ENCODE measurements at regions not wholly inside any gene's neighbourhood (a gene's known extent, or its start where the extent isn't known, plus 50 kb on each side); places are given as distances from the start of the nearest gene placed in this dataset.
"Not testable (repeated sequence)": the region's sequence is repeated elsewhere in the genome, so short reads cannot be mapped to it uniquely, and the experiment has no call there.

DNA sequence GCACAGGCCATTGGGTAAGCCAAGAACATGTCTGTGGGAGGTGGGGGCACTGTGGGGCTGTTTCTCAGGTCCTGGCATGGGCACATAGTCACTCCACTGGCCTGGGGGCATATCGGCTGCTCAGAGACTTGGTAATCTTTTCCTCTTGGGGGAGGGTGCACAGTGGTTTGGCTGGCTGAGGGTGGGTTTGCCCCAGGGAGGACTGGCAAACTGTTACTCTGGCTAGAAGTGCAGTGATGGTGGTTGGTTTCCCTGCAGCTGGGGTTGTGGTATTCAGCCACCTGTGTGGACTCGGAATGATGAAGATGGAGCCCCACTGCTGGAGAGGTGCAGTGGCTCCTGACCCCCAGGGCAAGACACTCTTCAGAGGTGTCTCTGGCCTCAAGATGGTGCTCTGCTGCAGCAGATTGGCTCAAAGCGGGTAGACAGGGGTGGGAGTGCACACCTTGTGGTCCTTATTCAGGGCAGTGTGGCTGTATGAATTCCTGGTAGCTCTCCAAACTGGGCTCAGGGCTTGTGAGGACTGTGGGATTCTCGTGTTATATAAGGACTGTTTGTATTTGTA is 74.1 kb upstream of the DDHD1 start:
- no peak for DNase-seq (ENCODE audit: low read depth in 4 of 4, low spot score in 1 of 4)

DNA sequence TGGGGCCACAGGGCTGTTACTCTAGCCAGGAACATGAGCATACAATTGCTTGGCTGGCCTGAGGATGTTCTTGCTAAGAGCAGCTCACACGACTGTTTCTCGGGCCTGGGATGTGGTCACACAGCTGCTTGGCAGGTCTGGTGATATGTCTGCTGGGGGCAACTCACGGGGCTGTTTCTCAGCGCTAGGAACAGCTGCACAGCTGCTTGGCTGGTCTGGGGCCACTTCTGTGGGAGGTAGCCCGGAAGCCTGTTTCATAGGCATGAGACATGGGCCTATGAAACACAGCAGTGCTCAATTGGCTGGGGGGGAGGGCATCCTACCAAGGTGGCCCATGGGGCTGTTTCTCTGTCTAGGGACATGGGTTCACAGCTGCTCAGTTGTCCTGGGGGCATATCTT is 73.4 kb upstream of the DDHD1 start:
- DNase-seq (ENCODE audit: low read depth in 4 of 4, low spot score in 1 of 4): no peak

DNA sequence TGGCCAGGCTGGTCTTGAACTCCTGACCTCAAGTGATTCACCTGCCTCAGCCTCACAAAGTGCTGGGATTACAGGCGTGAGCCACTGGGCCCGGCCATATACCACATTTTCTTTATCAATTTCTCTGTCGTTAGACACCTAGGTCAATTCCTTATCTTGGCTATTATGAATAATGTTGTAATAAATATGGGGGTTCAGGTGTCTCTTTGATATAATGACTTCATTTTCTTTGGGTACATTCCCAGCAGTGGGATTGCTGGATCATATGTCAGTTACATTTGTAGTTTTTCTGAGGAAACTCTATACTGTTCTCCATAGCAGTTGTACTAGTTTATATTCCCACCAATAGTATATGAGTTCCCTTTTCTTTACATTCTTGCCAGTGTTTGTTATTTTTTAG is 67.8 kb upstream of the DDHD1 start:
- no peak for DNase-seq (ENCODE audit: low read depth in 4 of 4, low spot score in 1 of 4)

- no peak for DNase-seq (ENCODE audit: low read depth in 4 of 4, low spot score in 1 of 4)
Measured at GRCh38 chr14:53218161-53218560, 65.0 kb upstream of the DDHD1 start.

DNA sequence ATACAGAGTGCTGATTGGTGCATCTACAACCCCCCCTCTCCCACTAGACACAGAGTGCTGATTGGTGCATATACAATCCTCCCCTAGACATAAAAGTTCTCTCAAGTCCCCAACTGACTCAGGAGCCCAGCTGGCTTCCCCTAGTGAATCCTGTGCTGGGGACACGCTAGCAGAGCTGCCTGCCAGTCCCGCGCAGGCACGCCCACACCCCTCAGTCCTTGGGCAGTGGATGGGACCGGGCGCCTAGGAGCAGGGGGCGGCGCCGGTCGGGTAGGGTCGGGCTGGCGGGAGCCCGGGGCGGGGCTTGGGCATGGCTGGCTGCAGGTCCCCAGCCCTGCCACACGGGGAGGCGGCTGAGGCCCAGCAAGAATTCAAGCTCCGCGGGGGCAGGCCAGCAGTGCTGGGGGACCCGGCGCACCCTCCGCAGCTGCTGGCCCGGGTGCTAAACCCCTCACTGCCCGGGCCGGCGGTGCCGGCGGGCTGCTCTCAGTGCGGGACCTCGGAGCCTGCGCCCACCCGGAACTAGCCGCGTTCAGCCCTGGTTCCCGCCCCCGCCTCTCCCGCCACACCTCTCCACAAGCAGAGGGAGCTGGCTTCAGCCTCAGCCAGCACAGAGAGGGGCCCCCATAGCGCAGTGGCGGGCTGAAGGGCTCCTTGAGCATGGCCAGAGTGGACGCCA is 64.3 kb upstream of the DDHD1 start:
- peak; percentile 35 to 69 (median 50) for DNase-seq (ENCODE audit: low read depth in 4 of 4, low spot score in 1 of 4)

DNA sequence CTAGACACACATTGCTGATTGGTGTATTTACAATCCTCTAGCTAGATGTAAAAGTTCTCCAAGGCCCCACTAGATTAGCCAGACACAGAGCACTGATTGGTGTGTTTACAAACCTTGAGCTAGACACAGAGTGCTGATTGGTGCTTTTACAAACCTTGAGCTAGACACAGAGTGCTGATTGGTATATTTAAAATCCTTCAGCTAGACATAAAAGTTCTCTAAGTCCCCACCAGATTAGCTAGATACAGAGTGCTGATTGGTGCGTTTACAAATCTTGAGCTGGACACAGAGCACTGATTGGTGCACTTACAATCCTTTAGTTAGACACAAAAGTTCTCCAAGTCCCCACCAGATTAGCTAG is 63.8 kb upstream of the DDHD1 start:
- not testable (repeated sequence) for DNase-seq (ENCODE audit: low read depth in 4 of 4, low spot score in 1 of 4)

DNA sequence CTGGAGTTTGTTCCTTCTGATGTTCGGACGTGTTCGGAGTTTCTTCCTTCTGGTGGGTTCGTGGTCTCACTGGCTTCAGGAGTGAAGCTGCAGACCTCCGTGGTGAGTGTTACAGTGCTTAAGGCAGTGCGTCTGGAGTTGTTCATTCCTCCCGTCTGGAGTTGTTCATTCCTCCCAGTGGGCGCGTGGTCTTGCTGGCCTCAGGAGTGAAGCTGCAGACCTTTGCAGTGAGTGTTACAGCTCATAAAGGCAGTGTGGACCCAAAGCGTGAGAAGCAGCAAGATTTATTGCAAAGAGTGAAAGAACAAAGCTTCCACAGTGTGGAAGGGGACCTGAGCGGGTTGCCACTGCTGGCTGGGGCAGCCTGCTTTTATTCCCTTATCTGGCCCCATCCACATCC is 63.4 kb upstream of the DDHD1 start:
- DNase-seq (ENCODE audit: low read depth in 4 of 4, low spot score in 1 of 4): not testable (repeated sequence)

- no peak for DNase-seq (ENCODE audit: low read depth in 4 of 4, low spot score in 1 of 4)
Measured at GRCh38 chr14:53215101-53215500, 62.0 kb upstream of the DDHD1 start.

- no peak for DNase-seq (ENCODE audit: low read depth in 4 of 4, low spot score in 1 of 4)
Measured at GRCh38 chr14:53214384-53214783, 61.3 kb upstream of the DDHD1 start.

DNA sequence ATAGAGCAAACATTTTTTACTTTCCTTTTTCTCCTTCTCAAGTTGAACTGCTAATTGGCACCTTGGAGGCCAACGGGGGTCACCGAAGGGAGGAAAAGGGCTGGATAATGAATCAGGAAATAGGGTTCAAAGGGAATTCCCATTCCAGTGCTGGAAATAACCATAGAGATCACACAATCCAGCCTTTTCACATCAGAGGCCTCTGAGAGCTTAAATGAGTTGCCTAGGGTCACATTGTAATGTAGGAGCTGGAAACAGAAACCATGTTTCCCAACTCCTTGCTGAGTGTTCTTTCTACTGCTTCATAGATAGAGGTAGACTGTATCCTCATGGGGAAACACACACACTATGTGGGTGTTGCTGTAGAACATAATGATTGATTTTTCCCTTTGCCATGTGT is 60.6 kb upstream of the DDHD1 start:
- no peak for DNase-seq (ENCODE audit: low read depth in 4 of 4, low spot score in 1 of 4)

- DNase-seq (ENCODE audit: low read depth in 4 of 4, low spot score in 1 of 4): no peak
Measured at GRCh38 chr14:53209370-53209769, 56.2 kb upstream of the DDHD1 start.
